ENCODE measurements at regions not wholly inside any gene's neighbourhood (a gene's known extent, or its start where the extent isn't known, plus 50 kb on each side); places are given as distances from the start of the nearest gene placed in this dataset.

DNA sequence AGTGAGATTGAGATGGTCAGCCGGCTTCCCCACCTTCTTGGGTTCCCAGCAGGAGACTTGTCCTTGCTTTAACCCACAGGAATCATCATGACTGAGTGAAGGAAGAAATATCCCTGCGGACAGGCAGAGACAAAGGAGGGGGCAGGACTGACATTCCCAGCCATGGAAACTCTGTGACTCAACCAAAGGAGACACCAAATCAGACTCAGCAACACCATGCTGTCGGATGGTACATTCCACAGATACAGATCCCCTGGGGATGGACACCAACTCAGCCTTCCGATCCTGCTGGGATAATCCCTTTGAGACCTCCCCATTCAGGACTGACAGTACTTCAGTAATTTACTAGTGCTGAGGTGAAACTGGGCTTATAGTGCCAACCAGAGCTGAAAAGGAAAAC is 518.3 kb downstream of the XIRP2 start:
- TF ChIP-seq, protein P1, sequence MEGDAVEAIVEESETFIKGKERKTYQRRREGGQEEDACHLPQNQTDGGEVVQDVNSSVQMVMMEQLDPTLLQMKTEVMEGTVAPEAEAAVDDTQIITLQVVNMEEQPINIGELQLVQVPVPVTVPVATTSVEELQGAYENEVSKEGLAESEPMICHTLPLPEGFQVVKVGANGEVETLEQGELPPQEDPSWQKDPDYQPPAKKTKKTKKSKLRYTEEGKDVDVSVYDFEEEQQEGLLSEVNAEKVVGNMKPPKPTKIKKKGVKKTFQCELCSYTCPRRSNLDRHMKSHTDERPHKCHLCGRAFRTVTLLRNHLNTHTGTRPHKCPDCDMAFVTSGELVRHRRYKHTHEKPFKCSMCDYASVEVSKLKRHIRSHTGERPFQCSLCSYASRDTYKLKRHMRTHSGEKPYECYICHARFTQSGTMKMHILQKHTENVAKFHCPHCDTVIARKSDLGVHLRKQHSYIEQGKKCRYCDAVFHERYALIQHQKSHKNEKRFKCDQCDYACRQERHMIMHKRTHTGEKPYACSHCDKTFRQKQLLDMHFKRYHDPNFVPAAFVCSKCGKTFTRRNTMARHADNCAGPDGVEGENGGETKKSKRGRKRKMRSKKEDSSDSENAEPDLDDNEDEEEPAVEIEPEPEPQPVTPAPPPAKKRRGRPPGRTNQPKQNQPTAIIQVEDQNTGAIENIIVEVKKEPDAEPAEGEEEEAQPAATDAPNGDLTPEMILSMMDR (IDR thresholded peaks at IDR 0.05): no peak
- no peak for TF ChIP-seq POLR2A (IDR thresholded peaks at IDR 0.05)

Data from lower leg skin (tissue), 3 donors.